ENCODE measurements at regions not wholly inside any gene's neighbourhood (a gene's known extent, or its start where the extent isn't known, plus 50 kb on each side); places are given as distances from the start of the nearest gene placed in this dataset.
"Not testable (repeated sequence)": the region's sequence is repeated elsewhere in the genome, so short reads cannot be mapped to it uniquely, and the experiment has no call there.

GRCh38 chr18:10234912-10235660 lies 219.3 kb upstream of the APCDD1 start:
- peak; percentile 66 for DNase-seq (ENCODE audit: low read depth, low spot score)
- peak overlapping the region; percentile 61 for H3K27ac ChIP-seq

- H3K27ac ChIP-seq = peak overlapping the region; percentile 61
- DNase-seq (ENCODE audit: low read depth, low spot score) = no peak
These were observed 218.8 kb upstream of the APCDD1 start for GRCh38 chr18:10235661-10235952.

GRCh38 chr18:10239103-10239502 lies 215.3 kb upstream of the APCDD1 start:
- no peak overlapping the region for H3K27ac ChIP-seq
- DNase-seq (ENCODE audit: low read depth, low spot score) = no peak

GRCh38 chr18:10239991-10240634 lies 214.3 kb upstream of the APCDD1 start:
- no peak for DNase-seq (ENCODE audit: low read depth, low spot score)
- no peak overlapping the region for H3K27ac ChIP-seq

- no peak for DNase-seq (ENCODE audit: low read depth, low spot score)
- H3K27ac ChIP-seq = no peak overlapping the region
These were observed 213.5 kb upstream of the APCDD1 start for GRCh38 chr18:10240973-10241372.

GRCh38 chr18:10241579-10241978 lies 212.9 kb upstream of the APCDD1 start:
- no peak overlapping the region for H3K27ac ChIP-seq
- DNase-seq (ENCODE audit: low read depth, low spot score) = no peak

- DNase-seq (ENCODE audit: low read depth, low spot score) = no peak
- no peak overlapping the region for H3K27ac ChIP-seq
These were observed 211.3 kb upstream of the APCDD1 start for GRCh38 chr18:10242936-10243680.

GRCh38 chr18:10244341-10244740 lies 210.1 kb upstream of the APCDD1 start:
- H3K27ac ChIP-seq = no peak overlapping the region
- no peak for DNase-seq (ENCODE audit: low read depth, low spot score)

GRCh38 chr18:10245031-10245845 lies 209.2 kb upstream of the APCDD1 start:
- H3K27ac ChIP-seq = no peak overlapping the region
- no peak for DNase-seq (ENCODE audit: low read depth, low spot score)

- no peak overlapping the region for H3K27ac ChIP-seq
- DNase-seq (ENCODE audit: low read depth, low spot score) = no peak
These were observed 208.6 kb upstream of the APCDD1 start for GRCh38 chr18:10245846-10246175.

- no peak overlapping the region for H3K27ac ChIP-seq
- no peak for DNase-seq (ENCODE audit: low read depth, low spot score)
These were observed 207.3 kb upstream of the APCDD1 start for GRCh38 chr18:10247021-10247741.

- H3K27ac ChIP-seq = no peak overlapping the region
- no peak for DNase-seq (ENCODE audit: low read depth, low spot score)
These were observed 206.7 kb upstream of the APCDD1 start for GRCh38 chr18:10247742-10248082.

GRCh38 chr18:10248738-10249137 lies 205.7 kb upstream of the APCDD1 start:
- H3K27ac ChIP-seq = no peak overlapping the region
- DNase-seq (ENCODE audit: low read depth, low spot score) = no peak

- DNase-seq (ENCODE audit: low read depth, low spot score) = no peak
- H3K27ac ChIP-seq = no peak overlapping the region
These were observed 205.2 kb upstream of the APCDD1 start for GRCh38 chr18:10249270-10249669.

- H3K27ac ChIP-seq = no peak overlapping the region
- DNase-seq (ENCODE audit: low read depth, low spot score) = no peak
These were observed 204.6 kb upstream of the APCDD1 start for GRCh38 chr18:10249801-10250200.

GRCh38 chr18:10252494-10252893 lies 201.9 kb upstream of the APCDD1 start:
- DNase-seq (ENCODE audit: low read depth, low spot score) = no peak
- H3K27ac ChIP-seq = no peak overlapping the region

GRCh38 chr18:10252952-10253705 lies 201.3 kb upstream of the APCDD1 start:
- DNase-seq (ENCODE audit: low read depth, low spot score) = no peak
- no peak overlapping the region for H3K27ac ChIP-seq

- H3K27ac ChIP-seq; DNase-seq (ENCODE audit: low read depth, low spot score): not testable (repeated sequence)
These were observed 198.2 kb upstream of the APCDD1 start for GRCh38 chr18:10256276-10256675.

- no peak for DNase-seq (ENCODE audit: low read depth, low spot score)
- no peak overlapping the region for H3K27ac ChIP-seq
These were observed 195.5 kb upstream of the APCDD1 start for GRCh38 chr18:10258836-10259474.

Measured in epithelial cell of prostate (primary cell).